CD4-positive, CD25-positive, alpha-beta regulatory T cell (primary cell): ENCODE measurements at regions not wholly inside any gene's neighbourhood (a gene's known extent, or its start where the extent isn't known, plus 50 kb on each side); places are given as distances from the start of the nearest gene placed in this dataset.
A peak's percentile ranks its signal among the peaks of the same experiment; 100 is the strongest.

ENCODE experiments used
- ATAC-seq, 2 donors: fragments of 150-1000 bp; cut with Tn5 transposase; one replicate each; pipeline ENCODE4 v1.10.0; 2021; ENCODE audit warnings: low read depth in 2 of 2, moderate number of reproducible peaks in 2 of 2, moderate library complexity in 1 of 2
- DNase-seq, 3 donors: peaks; one replicate each; pipeline versions ENCODE4 v3.0.0 to v3.0.0-alpha.2; 2012 to 2022; ENCODE audit warnings: mixed read lengths in 1 of 3
- H3K27ac ChIP-seq: one replicate; pipeline ENCODE4 v1.7.0; 2013; ENCODE audit warnings: mild to moderate bottlenecking, low read length; ENCODE audit not compliant: insufficient read depth, poor library complexity, severe bottlenecking
- H3K27me3 ChIP-seq: one replicate; pipeline ENCODE4 v1.7.0; 2013; ENCODE audit warnings: low read length; ENCODE audit not compliant: control insufficient read depth, insufficient read depth
- H3K36me3 ChIP-seq: one replicate; pipeline ENCODE4 v1.7.0; 2013; ENCODE audit warnings: mild to moderate bottlenecking, low read length, moderate library complexity; ENCODE audit not compliant: control insufficient read depth, insufficient read depth
- H3K4me1 ChIP-seq: 2 replicates; pipeline ENCODE4 v1.7.0; 2013; ENCODE audit warnings: mild to moderate bottlenecking, low read length; ENCODE audit not compliant: insufficient read depth, control insufficient read depth, poor library complexity, severe bottlenecking
- H3K4me3 ChIP-seq: one replicate; pipeline ENCODE4 v1.7.0; 2013; ENCODE audit warnings: low read depth, mild to moderate bottlenecking, low read length, moderate library complexity
- H3K9me3 ChIP-seq, 2 experiments: 1 replicate in 1 of 2; 2 replicates in 1 of 2; pipeline ENCODE4 v1.7.0; 2013; ENCODE audit warnings: low read length in 2 of 2, mild to moderate bottlenecking in 1 of 2, moderate library complexity in 1 of 2; ENCODE audit not compliant: control insufficient read depth in 2 of 2
- H3K27ac Mint-ChIP-seq, 3 donors: one replicate each; pipeline ENCODE4 v1.8.0; 2020 to 2022; ENCODE audit warnings: mild to moderate bottlenecking in 3 of 3, mixed read lengths in 3 of 3, moderate library complexity in 2 of 3
- H3K27me3 Mint-ChIP-seq: one replicate; pipeline ENCODE4 v1.8.0; 2022; ENCODE audit warnings: mild to moderate bottlenecking, mixed read lengths
- H3K36me3 Mint-ChIP-seq: one replicate; pipeline ENCODE4 v1.8.0; 2020; ENCODE audit warnings: mixed read lengths
- H3K4me1 Mint-ChIP-seq, 4 donors: one replicate each; pipeline ENCODE4 v1.8.0; 2020 to 2022; ENCODE audit warnings: mixed read lengths in 4 of 4, mild to moderate bottlenecking in 1 of 4
- H3K4me3 Mint-ChIP-seq, 4 donors: one replicate each; pipeline ENCODE4 v1.8.0; 2020 to 2022; ENCODE audit warnings: mild to moderate bottlenecking in 4 of 4, mixed read lengths in 4 of 4, moderate library complexity in 3 of 4
- H3K9me3 Mint-ChIP-seq, 7 donors: one replicate each; pipeline ENCODE4 v1.8.0; 2020 to 2022; ENCODE audit warnings: mixed read lengths in 7 of 7, mild to moderate bottlenecking in 3 of 7, moderate library complexity in 2 of 7

DNA sequence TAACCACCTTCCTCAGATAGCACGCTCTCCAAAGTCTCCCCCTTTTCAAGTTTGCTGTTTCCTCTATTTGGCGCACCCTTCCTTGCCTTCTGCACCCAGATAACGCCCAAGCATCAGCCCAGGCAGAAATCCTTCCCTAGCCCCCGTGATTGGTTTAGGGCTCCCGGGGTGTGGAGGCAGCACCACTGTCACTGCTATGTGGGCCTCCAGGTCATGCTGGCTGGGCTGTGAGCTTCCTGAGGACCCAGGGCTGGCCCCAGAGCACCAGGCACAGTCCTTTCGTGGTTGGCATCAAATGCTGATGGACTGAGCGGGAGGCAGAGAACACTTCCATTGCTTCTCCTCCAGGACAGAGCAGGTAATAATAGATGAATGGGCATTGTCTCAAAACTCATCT is 311.4 kb downstream of the BCL11B start:
- peak overlapping the region in 1 of 3 donors; percentile 67 for H3K27ac Mint-ChIP-seq
- no peak for DNase-seq
- Histone ChIP-seq H3K4me3 (no peak overlapping the region), H3K36me3 (no peaks in the 10 kb centered on the region), H3K27ac (no peak overlapping the region), H3K9me3 (no peaks in the 10 kb centered on the region), H3K4me1 (peaks cover 14% of the 10 kb centered on the region), H3K27me3 (no peaks in the 10 kb centered on the region)
- ATAC-seq = no peak
- no peak overlapping the region for H3K4me3 Mint-ChIP-seq
- H3K36me3 Mint-ChIP-seq = peaks cover 3% of the 10 kb centered on the region
- no peaks in the 10 kb centered on the region for H3K27me3 Mint-ChIP-seq
- peaks cover 0 to 38% (median 10%) of the 10 kb centered on the region in 4 donors for H3K4me1 Mint-ChIP-seq
- H3K9me3 Mint-ChIP-seq = peaks cover 0 to 1% (median 0%) of the 10 kb centered on the region in 7 donors

DNA sequence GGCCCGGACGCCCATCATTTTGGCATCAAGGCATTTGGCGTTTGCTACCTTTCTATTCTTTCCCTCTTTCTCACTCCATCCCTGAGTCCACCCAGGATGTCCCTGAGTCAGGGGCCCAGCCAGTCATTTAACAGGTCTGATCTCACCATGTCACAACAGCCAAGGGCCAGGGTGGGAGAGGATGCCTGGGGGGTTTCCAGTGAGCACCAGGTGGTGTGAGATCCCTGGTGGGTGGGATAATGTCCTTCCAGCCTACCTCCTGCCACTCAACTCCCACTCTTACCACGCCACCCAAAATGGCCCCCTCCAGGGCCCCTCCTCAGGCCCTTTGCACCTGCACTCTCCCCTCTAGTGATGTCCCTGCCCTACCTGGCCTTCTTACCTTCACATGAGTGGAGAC is 310.8 kb downstream of the BCL11B start:
- Mint-ChIP-seq H3K4me1 (peaks cover 0 to 38% (median 13%) of the 10 kb centered on the region in 4 donors), H3K9me3 (peaks cover 0 to 1% (median 0%) of the 10 kb centered on the region in 7 donors), H3K27me3 (no peaks in the 10 kb centered on the region), H3K36me3 (no peaks in the 10 kb centered on the region), H3K4me3 (no peak overlapping the region), H3K27ac (peak overlapping the region in 1 of 3 donors; percentile 38)
- Histone ChIP-seq H3K36me3 (no peaks in the 10 kb centered on the region), H3K27me3 (no peaks in the 10 kb centered on the region), H3K9me3 (no peaks in the 10 kb centered on the region), H3K27ac (no peak overlapping the region), H3K4me3 (no peak overlapping the region), H3K4me1 (peaks cover 14% of the 10 kb centered on the region)
- DNase-seq (no peak), ATAC-seq (no peak)

DNA sequence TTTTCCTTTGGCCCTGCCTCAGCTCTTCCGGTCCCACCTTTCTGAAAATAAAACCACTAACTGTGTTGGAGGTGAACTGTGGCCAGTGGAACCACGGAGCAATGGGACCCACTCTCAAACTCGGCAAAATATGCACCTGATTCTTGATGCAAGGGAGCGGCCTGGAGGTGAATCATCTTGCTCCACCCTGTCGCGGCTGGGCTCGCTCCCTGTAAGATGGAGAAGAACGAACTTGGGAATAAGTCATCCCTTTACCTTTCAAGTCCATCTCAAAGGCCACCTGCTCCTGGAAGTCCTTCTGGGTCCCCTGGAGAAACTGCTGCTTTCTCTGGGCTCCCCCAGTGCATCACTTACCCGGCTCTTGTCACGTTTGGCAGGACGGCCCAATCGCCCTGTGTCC is 309.9 kb downstream of the BCL11B start:
- Mint-ChIP-seq H3K9me3 (peaks cover 0 to 2% (median 0%) of the 10 kb centered on the region in 7 donors), H3K27me3 (no peaks in the 10 kb centered on the region), H3K4me1 (peaks cover 4 to 38% (median 13%) of the 10 kb centered on the region in 4 donors), H3K36me3 (no peaks in the 10 kb centered on the region), H3K4me3 (no peak overlapping the region), H3K27ac (no peak overlapping the region)
- Histone ChIP-seq H3K36me3 (no peaks in the 10 kb centered on the region), H3K9me3 (no peaks in the 10 kb centered on the region), H3K4me3 (no peak overlapping the region), H3K27me3 (no peaks in the 10 kb centered on the region), H3K27ac (no peak overlapping the region), H3K4me1 (peaks cover 14% of the 10 kb centered on the region)
- no peak for ATAC-seq
- no peak for DNase-seq

DNA sequence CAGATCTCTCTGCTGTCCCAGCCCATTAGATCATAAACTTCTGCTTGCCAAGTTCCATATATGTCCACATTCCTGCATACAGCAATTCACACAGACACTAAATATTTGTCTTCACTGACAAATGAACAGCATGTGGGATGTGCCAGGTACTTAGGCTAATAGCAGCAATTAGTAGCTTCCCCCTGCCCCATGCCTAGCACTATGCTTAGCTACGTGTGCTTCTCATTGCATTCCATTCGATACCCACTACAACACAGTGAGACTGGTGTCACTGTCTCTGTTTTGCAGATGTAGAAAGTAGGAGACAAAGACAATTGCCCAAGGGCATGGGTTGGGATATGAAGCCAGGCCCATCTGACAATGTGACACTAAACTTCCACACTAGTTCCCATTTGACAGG is 308.4 kb downstream of the BCL11B start:
- H3K4me1 Mint-ChIP-seq = peaks cover 4 to 38% (median 13%) of the 10 kb centered on the region in 4 donors
- H3K9me3 Mint-ChIP-seq = peaks cover 0 to 2% (median 0%) of the 10 kb centered on the region in 7 donors
- H3K9me3 ChIP-seq = no peaks in the 10 kb centered on the region
- DNase-seq (no peak), ATAC-seq (no peak)
- peaks cover 14% of the 10 kb centered on the region for H3K4me1 ChIP-seq
- no peaks in the 10 kb centered on the region for H3K36me3 ChIP-seq
- H3K27ac Mint-ChIP-seq = peak overlapping the region in 2 of 3 donors; percentile 15 to 51
- H3K27me3 ChIP-seq = no peaks in the 10 kb centered on the region
- no peak overlapping the region for H3K27ac ChIP-seq
- H3K4me3 Mint-ChIP-seq = no peak overlapping the region
- no peaks in the 10 kb centered on the region for H3K36me3 Mint-ChIP-seq
- H3K27me3 Mint-ChIP-seq = no peaks in the 10 kb centered on the region
- no peak overlapping the region for H3K4me3 ChIP-seq

DNA sequence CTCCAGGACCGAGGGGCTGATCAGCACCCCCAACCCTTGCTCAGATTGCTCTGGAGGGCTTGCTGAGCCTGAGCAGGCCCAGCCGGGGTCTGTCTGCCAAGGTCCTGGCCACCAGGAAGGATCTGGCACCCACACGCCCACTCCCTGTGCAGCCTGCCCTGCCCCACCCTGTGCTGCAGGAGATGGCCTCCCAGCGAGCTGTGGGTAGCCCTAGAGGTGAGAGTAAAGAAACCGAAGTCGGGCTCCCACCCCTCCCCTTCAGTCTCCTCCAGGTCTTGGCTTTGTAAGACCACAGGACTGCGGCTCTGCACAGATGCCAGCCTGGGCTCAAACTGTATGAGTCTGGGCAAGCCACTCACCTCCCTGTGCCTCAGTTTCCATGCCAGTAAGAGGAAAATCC is 307.8 kb downstream of the BCL11B start:
- Histone ChIP-seq H3K36me3 (no peaks in the 10 kb centered on the region), H3K4me1 (peaks cover 14% of the 10 kb centered on the region), H3K27me3 (no peaks in the 10 kb centered on the region), H3K4me3 (no peak overlapping the region), H3K27ac (no peak overlapping the region), H3K9me3 (no peaks in the 10 kb centered on the region)
- H3K4me3 Mint-ChIP-seq = no peak overlapping the region
- no peaks in the 10 kb centered on the region for H3K27me3 Mint-ChIP-seq
- H3K27ac Mint-ChIP-seq = peak overlapping the region in 1 of 3 donors; percentile 90
- peaks cover 0 to 2% (median 0%) of the 10 kb centered on the region in 7 donors for H3K9me3 Mint-ChIP-seq
- no peaks in the 10 kb centered on the region for H3K36me3 Mint-ChIP-seq
- peaks cover 4 to 38% (median 13%) of the 10 kb centered on the region in 4 donors for H3K4me1 Mint-ChIP-seq
- ATAC-seq (no peak), DNase-seq (no peak)

DNA sequence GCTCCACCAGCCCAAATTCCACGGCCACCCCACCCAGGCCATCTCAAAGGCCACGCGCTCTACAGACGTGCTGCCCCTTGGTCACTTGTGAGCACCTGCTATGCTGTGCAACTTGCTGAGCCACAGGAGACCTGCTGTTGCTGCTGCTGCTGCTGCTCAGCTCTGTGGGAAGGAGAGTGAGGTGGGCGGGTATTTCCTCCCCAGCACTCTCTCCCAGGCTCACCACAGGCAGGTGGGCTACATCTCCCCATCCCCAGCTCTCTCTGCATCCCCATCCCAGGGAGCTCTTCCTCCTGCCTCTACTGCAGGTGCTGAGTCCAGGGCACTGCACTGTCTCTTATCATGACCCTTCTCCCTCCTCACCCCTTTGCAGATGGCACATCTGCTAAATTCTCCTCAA is 306.9 kb downstream of the BCL11B start:
- H3K4me1 Mint-ChIP-seq = peaks cover 4 to 38% (median 13%) of the 10 kb centered on the region in 4 donors
- no peak overlapping the region for H3K4me3 ChIP-seq

DNA sequence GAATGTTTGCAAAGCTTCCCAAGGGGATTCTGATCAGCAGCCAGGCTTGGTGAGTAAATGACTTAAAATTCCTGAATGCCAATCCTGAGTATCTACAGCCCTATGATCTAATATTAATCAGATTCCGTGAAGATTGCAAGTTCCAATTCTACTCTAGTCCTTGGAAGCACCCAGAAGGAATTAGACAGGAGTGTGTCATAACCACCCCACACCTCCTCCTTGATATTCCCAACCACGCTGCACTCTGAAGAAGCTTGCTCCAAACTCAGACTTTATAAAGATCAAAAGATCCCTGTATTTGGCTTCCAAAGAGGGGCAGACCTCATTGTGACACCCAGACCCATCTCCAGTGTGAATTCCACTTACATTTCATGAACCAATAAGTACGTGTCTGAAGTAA is 306.0 kb downstream of the BCL11B start:
- H3K27ac Mint-ChIP-seq = no peak overlapping the region

More for the DNA sequence above, 306.9 kb downstream of the BCL11B start:
- no peaks in the 10 kb centered on the region for H3K9me3 ChIP-seq
- H3K36me3 ChIP-seq = no peaks in the 10 kb centered on the region
- DNase-seq (no peak), ATAC-seq (no peak)
- H3K4me1 ChIP-seq = peaks cover 14% of the 10 kb centered on the region
- no peak overlapping the region for H3K27ac ChIP-seq
- H3K27ac Mint-ChIP-seq = peak overlapping the region in 2 of 3 donors; percentile 68 to 90
- no peaks in the 10 kb centered on the region for H3K27me3 Mint-ChIP-seq
- H3K27me3 ChIP-seq = no peaks in the 10 kb centered on the region
- no peaks in the 10 kb centered on the region for H3K36me3 Mint-ChIP-seq
- peak overlapping the region in 3 of 4 donors; percentile 35 to 65 (median 54) for H3K4me3 Mint-ChIP-seq
- H3K9me3 Mint-ChIP-seq = peaks cover 0 to 2% (median 0%) of the 10 kb centered on the region in 7 donors

DNA sequence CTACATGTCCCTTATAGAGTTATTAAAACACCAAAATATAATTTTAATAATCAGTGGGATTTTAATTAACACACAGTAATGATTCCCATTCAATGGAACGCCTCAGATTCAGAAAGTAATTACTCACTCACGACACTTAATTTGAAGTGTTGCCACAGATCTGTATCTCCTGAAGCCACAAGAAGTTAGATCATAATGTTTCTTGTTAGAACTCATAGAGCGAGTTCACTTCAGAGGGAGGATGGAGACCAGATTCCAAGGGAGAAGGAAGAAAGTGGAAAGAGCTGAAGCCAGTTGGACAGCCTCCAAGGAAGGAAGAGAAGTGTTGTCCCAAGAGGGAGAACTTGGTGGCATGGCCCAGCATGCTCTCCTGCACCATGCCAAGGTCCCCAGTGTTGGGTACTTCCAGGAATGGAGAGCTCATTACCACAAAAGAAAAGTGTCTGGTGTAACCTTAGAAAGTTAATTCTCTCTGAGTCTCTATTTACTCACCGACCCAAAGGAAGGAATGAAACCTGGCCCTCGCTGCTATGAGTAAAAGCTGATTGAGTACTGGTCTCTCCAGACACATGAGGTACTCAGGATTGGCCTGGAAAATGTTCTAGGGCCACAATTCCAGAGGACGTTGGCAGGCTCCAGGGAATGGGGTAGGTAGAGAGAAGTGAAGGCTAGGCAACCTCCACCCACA is 305.4 kb downstream of the BCL11B start:
- no peaks in the 10 kb centered on the region for H3K27me3 ChIP-seq
- H3K27me3 Mint-ChIP-seq = no peaks in the 10 kb centered on the region
- H3K4me3 Mint-ChIP-seq = no peak overlapping the region

More for the DNA sequence above, 306.0 kb downstream of the BCL11B start:
- DNase-seq = no peak
- Mint-ChIP-seq H3K36me3 (no peaks in the 10 kb centered on the region), H3K27me3 (no peaks in the 10 kb centered on the region), H3K4me1 (peaks cover 4 to 38% (median 13%) of the 10 kb centered on the region in 4 donors), H3K9me3 (peaks cover 0 to 2% (median 0%) of the 10 kb centered on the region in 7 donors), H3K4me3 (no peak overlapping the region)
- H3K4me3 ChIP-seq = no peak overlapping the region
- H3K4me1 ChIP-seq = peaks cover 14% of the 10 kb centered on the region
- no peak overlapping the region for H3K27ac ChIP-seq
- H3K9me3 ChIP-seq = no peaks in the 10 kb centered on the region
- H3K36me3 ChIP-seq = no peaks in the 10 kb centered on the region
- H3K27me3 ChIP-seq = no peaks in the 10 kb centered on the region
- no peak for ATAC-seq

More for the DNA sequence above, 305.4 kb downstream of the BCL11B start:
- Histone ChIP-seq H3K4me3 (no peak overlapping the region), H3K36me3 (no peaks in the 10 kb centered on the region), H3K9me3 (no peaks in the 10 kb centered on the region), H3K27ac (no peak overlapping the region), H3K4me1 (peaks cover 14% of the 10 kb centered on the region)
- ATAC-seq (no peak), DNase-seq (no peak)
- H3K4me1 Mint-ChIP-seq = peaks cover 4 to 33% (median 13%) of the 10 kb centered on the region in 4 donors
- peaks cover 0 to 2% (median 0%) of the 10 kb centered on the region in 7 donors for H3K9me3 Mint-ChIP-seq
- H3K36me3 Mint-ChIP-seq = no peaks in the 10 kb centered on the region
- peak overlapping the region in 1 of 3 donors; percentile 29 for H3K27ac Mint-ChIP-seq
